GM12875 (cell line): ENCODE measurements at regions not wholly inside any gene's neighbourhood (a gene's known extent, or its start where the extent isn't known, plus 50 kb on each side); places are given as distances from the start of the nearest gene placed in this dataset.
"Not testable (repeated sequence)": the region's sequence is repeated elsewhere in the genome, so short reads cannot be mapped to it uniquely, and the experiment has no call there.

Experiments
- H3K4me3 ChIP-seq: one replicate; pipeline ENCODE4 v1.5.1; 2011; ENCODE audit warnings: low read depth, low read length, control low read depth
- TF ChIP-seq, protein P1 (sequence below): IDR thresholded peaks from 2 replicates; pipeline ENCODE4 v1.5.1; 2011; ENCODE audit warnings: low read depth, mild to moderate bottlenecking, control low read depth, inconsistent platforms, low read length, moderate library complexity, borderline replicate concordance; ENCODE audit not compliant: insufficient read depth

GRCh38 chr3:139122221-139122581 is 77.5 kb upstream of the PRR23C start:
- TF ChIP-seq, protein P1, sequence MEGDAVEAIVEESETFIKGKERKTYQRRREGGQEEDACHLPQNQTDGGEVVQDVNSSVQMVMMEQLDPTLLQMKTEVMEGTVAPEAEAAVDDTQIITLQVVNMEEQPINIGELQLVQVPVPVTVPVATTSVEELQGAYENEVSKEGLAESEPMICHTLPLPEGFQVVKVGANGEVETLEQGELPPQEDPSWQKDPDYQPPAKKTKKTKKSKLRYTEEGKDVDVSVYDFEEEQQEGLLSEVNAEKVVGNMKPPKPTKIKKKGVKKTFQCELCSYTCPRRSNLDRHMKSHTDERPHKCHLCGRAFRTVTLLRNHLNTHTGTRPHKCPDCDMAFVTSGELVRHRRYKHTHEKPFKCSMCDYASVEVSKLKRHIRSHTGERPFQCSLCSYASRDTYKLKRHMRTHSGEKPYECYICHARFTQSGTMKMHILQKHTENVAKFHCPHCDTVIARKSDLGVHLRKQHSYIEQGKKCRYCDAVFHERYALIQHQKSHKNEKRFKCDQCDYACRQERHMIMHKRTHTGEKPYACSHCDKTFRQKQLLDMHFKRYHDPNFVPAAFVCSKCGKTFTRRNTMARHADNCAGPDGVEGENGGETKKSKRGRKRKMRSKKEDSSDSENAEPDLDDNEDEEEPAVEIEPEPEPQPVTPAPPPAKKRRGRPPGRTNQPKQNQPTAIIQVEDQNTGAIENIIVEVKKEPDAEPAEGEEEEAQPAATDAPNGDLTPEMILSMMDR, result no peak

GRCh38 chr3:139122612-139123011 is 77.9 kb upstream of the PRR23C start:
- TF ChIP-seq, protein P1, result no peak
- H3K4me3 ChIP-seq, result no peak overlapping the region

More at GRCh38 chr3:139122221-139122581, 77.5 kb upstream of the PRR23C start:
- no peak overlapping the region for H3K4me3 ChIP-seq

DNA sequence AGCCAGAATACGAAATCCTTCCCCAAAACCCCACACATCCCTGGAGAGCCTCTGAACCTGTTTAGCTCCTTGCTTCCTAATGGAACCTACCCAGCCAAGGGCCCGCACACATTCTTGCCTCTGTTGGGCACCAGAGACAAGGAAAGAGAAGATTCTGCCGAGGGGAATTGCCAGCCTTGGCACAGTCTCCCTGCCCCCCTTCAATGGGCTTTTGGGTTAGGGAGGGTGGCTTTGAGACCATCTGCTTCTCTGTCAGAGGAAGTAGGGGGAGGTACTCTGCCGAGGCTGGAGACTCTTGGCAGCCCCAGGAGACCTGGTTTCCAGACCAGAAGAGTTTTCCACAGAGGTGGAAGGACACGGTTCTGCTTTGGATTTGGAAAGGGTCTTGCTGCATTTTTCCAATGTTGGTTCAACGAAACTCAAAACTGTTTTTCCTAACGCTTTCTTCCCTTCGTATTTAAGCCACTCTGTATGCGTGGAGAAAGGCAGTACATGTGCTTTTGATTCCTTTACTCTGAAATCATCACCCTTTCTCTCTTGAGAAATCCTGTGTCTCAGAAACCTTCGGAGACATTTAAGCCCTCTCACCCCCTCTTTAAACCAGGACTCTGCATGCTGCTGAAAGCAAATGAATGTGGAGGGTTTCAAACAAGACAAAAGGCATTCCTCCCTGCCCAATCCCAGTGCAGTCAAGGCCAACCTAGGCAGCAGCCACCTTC is 78.8 kb upstream of the PRR23C start:
- TF ChIP-seq, protein P1, result no peak
- H3K4me3 ChIP-seq, result no peak overlapping the region

DNA sequence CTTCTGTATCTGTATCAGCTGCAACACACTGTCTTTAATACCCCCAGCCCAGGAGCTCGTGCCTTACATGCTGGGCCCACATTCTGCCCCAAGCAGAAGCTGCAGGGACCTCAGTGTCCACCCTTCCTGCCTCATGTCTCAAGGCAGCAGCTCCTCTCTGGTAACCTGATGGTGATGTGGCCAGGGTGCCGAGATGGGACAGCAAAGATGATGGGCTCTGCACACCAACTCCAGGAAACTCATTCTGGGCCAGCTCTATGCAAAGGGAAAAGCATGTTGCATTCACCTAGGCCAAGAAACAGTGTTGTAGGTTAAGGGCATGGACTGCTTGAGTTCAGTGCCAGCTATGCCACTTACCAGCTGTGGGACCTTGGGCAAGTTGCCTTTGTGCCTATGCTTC is 79.5 kb upstream of the PRR23C start:
- TF ChIP-seq, protein P1, result no peak
- no peak overlapping the region for H3K4me3 ChIP-seq

DNA sequence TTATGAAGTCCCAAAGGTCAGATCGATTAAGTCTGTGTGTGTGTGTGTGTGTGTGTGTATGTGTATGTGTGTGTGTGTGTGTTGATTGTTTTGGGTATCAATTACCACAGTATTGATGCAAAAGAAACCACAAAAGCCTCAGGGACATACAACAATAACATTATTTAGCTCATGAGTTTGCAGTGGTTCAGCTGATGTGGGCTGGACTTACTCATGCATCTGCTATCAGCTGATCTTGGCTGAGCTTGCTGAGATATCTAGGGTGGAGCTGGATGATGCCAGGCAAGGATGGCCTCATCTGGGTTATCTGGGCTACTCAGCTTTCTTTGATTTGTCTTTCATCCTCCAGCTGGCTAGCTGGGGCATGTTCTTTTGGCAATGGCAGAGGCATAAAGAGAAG is 82.4 kb upstream of the PRR23C start:
- H3K4me3 ChIP-seq, result no peak overlapping the region
- TF ChIP-seq, protein P1, result no peak

DNA sequence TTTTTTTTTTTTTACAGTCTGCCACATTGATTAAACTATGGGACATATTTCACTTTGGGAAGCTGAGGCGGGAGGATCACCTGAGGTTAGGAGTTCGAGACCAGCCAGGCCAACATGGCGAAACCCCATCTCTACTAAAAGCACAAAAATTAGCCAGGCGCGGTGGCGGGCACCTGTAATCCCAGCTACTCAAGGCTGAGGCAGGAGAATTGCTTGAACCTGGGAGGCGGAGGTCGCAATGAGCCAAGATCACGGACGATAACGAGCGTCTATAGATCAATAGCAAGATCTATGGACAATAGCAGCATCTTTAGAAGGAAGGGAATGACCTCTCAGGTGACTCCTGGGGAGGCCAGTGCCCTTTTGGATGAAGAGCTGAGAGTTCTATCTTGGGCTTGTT is 82.9 kb upstream of the PRR23C start:
- not testable (repeated sequence) for H3K4me3 ChIP-seq

- TF ChIP-seq, protein P1, result no peak
Observed at GRCh38 chr3:139128803-139129202, 84.1 kb upstream of the PRR23C start.

More at GRCh38 chr3:139128803-139129202, 84.1 kb upstream of the PRR23C start:
- H3K4me3 ChIP-seq, result no peak overlapping the region
